NCI-H460 (cell line): ENCODE measurements at regions not wholly inside any gene's neighbourhood (a gene's known extent, or its start where the extent isn't known, plus 50 kb on each side); places are given as distances from the start of the nearest gene placed in this dataset.
"Not testable (repeated sequence)": the region's sequence is repeated elsewhere in the genome, so short reads cannot be mapped to it uniquely, and the experiment has no call there.

ENCODE experiments used
- DNase-seq: peaks from one replicate; pipeline ENCODE4 v3.0.0-alpha.2; 2016; ENCODE audit warnings: low read depth; ENCODE audit errors: extremely low read depth

- DNase-seq, result no peak
These were observed 172.4 kb downstream of the LACC1 start for GRCh38 chr13:44051918-44052675.

GRCh38 chr13:44052780-44053184 lies 173.1 kb downstream of the LACC1 start:
- DNase-seq, result no peak

- no peak for DNase-seq
These were observed 173.5 kb downstream of the LACC1 start for GRCh38 chr13:44053208-44053607.

- DNase-seq, result no peak
These were observed 174.8 kb downstream of the LACC1 start for GRCh38 chr13:44054525-44054924.

GRCh38 chr13:44055681-44056080 lies 176.0 kb downstream of the LACC1 start:
- DNase-seq, result not testable (repeated sequence)

GRCh38 chr13:44058067-44058466 lies 178.4 kb downstream of the LACC1 start:
- no peak for DNase-seq

GRCh38 chr13:44058624-44059215 lies 179.0 kb downstream of the LACC1 start:
- DNase-seq, result no peak

- DNase-seq, result no peak
These were observed 182.2 kb downstream of the LACC1 start for GRCh38 chr13:44061876-44062275.

- no peak for DNase-seq
These were observed 183.8 kb downstream of the LACC1 start for GRCh38 chr13:44063467-44063866.

GRCh38 chr13:44063881-44064280 lies 184.2 kb downstream of the LACC1 start:
- no peak for DNase-seq

- DNase-seq, result no peak
These were observed 184.7 kb downstream of the LACC1 start for GRCh38 chr13:44064357-44064756.

GRCh38 chr13:44068169-44068568 lies 188.5 kb downstream of the LACC1 start:
- DNase-seq, result no peak

- no peak for DNase-seq
These were observed 189.0 kb downstream of the LACC1 start for GRCh38 chr13:44068737-44069136.

- DNase-seq, result no peak
These were observed 192.8 kb downstream of the LACC1 start for GRCh38 chr13:44072536-44072935.

GRCh38 chr13:44074611-44075010 lies 194.9 kb downstream of the LACC1 start:
- no peak for DNase-seq

- DNase-seq, result no peak
These were observed 195.4 kb downstream of the LACC1 start for GRCh38 chr13:44075113-44075512.

- no peak for DNase-seq
These were observed 199.2 kb downstream of the LACC1 start for GRCh38 chr13:44078806-44079376.

- DNase-seq, result no peak
These were observed 199.9 kb downstream of the LACC1 start for GRCh38 chr13:44079413-44080205.

GRCh38 chr13:44084146-44084545 lies 204.4 kb downstream of the LACC1 start:
- DNase-seq, result no peak

- DNase-seq, result no peak
These were observed 206.7 kb downstream of the LACC1 start for GRCh38 chr13:44086389-44086788.

GRCh38 chr13:44088411-44088810 lies 208.7 kb downstream of the LACC1 start:
- no peak for DNase-seq
